Left renal pelvis (tissue), 4 donors: ENCODE measurements at regions not wholly inside any gene's neighbourhood (a gene's known extent, or its start where the extent isn't known, plus 50 kb on each side); places are given as distances from the start of the nearest gene placed in this dataset.

Experiments
- DNase-seq, 4 donors: peaks; one replicate each; pipeline ENCODE4 v3.0.0-alpha.2; 2013; ENCODE audit warnings: low read depth in 4 of 4, low spot score in 3 of 4

DNA sequence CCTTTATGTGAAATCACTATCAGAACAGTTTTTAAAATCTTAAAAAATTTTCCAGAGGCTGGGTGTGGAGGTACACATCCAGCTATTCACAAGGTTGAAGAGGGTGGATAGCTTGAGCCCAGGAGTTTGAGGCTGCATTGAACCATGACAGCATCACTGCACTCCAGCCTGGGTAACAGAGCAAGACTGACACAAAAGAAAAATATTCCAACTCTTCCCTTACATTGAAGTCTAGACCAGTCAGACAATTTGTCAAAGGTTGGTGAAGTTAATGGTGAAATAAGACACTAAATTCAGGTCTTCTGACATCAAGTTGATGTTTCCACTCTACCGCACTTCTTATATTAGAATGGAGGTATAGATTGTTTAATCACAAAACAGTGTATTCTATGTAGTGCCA is 52.8 kb downstream of the HYCC2 start:
- DNase-seq: peak in 1 of 4 donors; percentile 24

DNA sequence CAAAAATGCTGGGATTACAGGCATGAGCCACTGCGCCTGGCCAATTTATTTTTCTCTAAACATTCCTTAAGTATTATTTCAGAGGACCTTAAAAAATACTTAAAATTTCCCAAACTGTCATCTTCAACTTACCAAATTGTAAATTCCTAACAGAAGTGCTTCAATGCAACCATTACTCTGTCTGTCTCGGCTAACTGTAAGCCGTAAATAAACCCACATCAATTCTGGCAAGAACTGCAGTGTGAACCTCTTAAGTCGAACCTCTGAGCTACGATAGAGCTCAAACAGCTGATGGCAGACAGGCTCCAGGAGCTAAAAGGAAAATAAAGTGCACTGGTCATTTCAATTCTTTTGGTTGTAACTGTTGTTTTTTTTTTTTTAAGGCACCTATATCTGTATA is 53.4 kb upstream of the ORC2 start:
- no peak for DNase-seq
